ENCODE measurements at regions not wholly inside any gene's neighbourhood (a gene's known extent, or its start where the extent isn't known, plus 50 kb on each side); places are given as distances from the start of the nearest gene placed in this dataset.

DNA sequence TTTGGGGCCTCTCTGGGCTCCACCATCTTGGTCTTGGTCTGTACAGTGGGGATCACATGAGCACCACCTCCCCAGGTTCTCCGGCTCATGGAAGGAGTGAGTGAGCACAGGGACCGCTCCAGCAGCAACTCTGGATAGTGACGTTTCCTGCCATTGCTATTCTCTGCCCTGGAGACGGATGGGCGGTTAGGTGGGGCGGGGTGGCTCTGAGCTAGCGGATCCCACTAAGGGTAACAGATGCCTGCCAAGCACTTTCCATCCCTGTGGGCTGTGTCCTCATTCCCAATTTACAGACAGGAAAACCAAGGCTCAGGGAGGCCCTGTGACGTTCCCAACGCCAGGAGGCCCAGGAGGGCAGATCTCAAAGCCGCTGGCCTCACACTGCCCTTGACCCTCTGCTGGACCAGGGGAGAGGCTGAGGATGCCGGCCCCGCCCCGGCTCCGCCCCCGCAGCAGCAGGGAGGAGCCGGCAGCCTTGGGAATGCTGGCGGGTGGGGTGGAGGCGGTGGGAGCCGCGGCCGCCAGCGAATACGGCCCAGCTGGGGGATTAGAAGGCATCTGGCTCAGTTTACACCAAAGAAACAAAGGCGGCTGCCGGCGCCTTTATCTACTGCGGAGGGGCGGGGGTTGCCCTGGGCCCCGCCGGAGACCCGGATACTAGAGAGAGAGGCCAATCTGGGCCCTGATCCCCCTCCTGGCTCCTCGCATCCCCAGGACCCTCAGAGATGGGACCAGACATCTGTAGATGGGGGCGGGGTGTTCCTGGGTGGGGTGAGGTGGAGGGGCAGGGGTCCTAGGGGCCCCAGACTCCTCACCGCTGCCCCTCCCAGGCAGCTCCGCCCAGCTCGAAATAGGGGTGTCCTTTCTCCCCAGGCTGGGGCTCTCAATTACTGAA, 122.3 kb upstream of the CIBAR2 start:
- intact Hi-C loops (cut with DNase I; ENCODE audit: low total_unique reads) = no loop called here
- Histone ChIP-seq H3K9me3 (no peaks in the 10 kb centered on the region), H3K27me3 (no peaks in the 10 kb centered on the region), H3K4me3 (peak overlapping the region; percentile 32 to 50 (median 39)), H3K4me1 (peaks cover 21 to 32% of the 10 kb centered on the region in 2 donors), H3K36me3 (no peaks in the 10 kb centered on the region), H3K27ac (peak overlapping the region in 3 of 4 donors; percentile 52 to 59 (median 54))
- DNase-seq (no peak), ATAC-seq (peak in 1 of 2 donors; percentile 35)
- TF ChIP-seq, protein P1, sequence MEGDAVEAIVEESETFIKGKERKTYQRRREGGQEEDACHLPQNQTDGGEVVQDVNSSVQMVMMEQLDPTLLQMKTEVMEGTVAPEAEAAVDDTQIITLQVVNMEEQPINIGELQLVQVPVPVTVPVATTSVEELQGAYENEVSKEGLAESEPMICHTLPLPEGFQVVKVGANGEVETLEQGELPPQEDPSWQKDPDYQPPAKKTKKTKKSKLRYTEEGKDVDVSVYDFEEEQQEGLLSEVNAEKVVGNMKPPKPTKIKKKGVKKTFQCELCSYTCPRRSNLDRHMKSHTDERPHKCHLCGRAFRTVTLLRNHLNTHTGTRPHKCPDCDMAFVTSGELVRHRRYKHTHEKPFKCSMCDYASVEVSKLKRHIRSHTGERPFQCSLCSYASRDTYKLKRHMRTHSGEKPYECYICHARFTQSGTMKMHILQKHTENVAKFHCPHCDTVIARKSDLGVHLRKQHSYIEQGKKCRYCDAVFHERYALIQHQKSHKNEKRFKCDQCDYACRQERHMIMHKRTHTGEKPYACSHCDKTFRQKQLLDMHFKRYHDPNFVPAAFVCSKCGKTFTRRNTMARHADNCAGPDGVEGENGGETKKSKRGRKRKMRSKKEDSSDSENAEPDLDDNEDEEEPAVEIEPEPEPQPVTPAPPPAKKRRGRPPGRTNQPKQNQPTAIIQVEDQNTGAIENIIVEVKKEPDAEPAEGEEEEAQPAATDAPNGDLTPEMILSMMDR (IDR thresholded peaks at IDR 0.05 in 4 of 5, conservative IDR thresholded peaks at IDR 0.05 in 1 of 5) = no peak
- TF ChIP-seq POLR2A (IDR thresholded peaks at IDR 0.05) = no peak
- in situ Hi-C loops (cut with MboI; ENCODE audit: low sequenced_read_pairs in 4 of 4) = loop anchor here in 2 of 4 donors (25.0 kb wide), 1 partner anchor 122 kb away; the partner anchor contains the start of gene CIBAR2 (in 2 of the 2)

DNA sequence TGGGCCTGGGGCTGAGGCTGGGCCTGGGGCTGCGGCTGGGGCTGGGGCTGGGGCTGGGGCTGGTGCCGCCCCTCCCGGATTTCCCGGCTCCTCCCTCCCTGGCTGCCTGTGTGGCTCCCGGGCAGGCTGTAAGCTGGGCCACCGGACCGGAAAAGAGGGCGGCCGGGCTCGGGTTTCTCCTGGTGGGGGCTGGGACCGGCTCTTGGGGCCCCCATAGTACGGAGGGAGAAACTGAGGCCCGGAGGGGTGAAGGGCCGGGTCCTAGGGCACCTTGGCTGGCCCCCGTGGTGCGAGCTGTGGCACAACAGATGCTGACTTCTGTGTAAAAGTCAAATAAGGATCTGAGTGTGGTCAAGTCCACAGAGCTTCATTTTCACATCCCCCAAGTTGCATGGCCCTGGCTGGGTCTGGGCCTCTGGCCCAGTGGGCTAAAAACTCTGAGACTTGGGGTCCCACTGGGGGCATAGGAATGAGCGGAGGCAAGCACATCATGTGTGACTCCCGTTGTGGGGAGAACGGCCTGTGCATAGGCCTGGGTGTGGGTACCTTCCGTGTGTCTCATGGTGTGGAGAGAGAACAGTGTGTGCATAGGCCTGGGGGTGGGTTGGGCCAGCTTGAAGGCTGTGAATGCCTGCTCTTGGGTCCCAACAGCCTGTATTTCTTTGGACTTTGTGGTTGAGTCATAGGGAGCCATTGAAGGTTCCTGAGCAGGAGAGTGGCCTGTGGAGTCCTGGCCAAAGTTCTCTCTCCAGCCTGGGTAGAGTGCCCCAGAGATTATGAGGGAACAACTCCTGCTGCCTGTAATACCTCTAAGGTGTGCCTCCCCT, 123.9 kb upstream of the CIBAR2 start:
- no peak for ATAC-seq
- Histone ChIP-seq H3K9me3 (no peaks in the 10 kb centered on the region), H3K4me1 (peaks cover 21 to 32% of the 10 kb centered on the region in 2 donors), H3K4me3 (peak overlapping the region; percentile 32 to 50 (median 39)), H3K36me3 (no peaks in the 10 kb centered on the region), H3K27me3 (no peaks in the 10 kb centered on the region), H3K27ac (peak overlapping the region in 1 of 4 donors; percentile 54)
- no peak for DNase-seq
- in situ Hi-C loops (cut with MboI; ENCODE audit: low sequenced_read_pairs in 4 of 4) (loop anchor here in 2 of 4 donors (25.0 kb wide), 1 partner anchor 124 kb away; the partner anchor contains the start of gene CIBAR2 (in 2 of the 2)), intact Hi-C loops (cut with DNase I; ENCODE audit: low total_unique reads) (no loop called here)
- TF ChIP-seq POLR2A (IDR thresholded peaks at IDR 0.05) = no peak
- TF ChIP-seq, protein P1 (IDR thresholded peaks at IDR 0.05 in 4 of 5, conservative IDR thresholded peaks at IDR 0.05 in 1 of 5) = no peak

DNA sequence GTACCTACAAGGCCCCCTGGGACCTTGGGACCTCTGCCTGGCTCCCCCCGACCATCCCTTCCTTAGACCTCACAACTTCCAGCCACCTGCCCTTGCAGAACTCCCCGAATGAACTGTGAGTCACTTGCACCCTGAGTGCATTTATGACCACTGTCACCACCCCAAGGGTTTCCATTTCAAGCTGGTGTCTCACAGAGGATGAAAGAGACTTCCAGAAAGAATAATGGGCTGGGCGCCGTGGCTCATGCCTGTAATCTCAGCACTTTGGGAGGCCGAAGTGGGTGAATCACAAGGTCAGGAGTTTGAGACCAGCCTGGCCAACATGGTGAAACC, 124.5 kb upstream of the CIBAR2 start:
- TF ChIP-seq, protein P1 (IDR thresholded peaks at IDR 0.05 in 4 of 5, conservative IDR thresholded peaks at IDR 0.05 in 1 of 5) = no peak
- TF ChIP-seq POLR2A (IDR thresholded peaks at IDR 0.05) = no peak
- no peaks in the 10 kb centered on the region for H3K9me3 ChIP-seq
- H3K27me3 ChIP-seq = no peaks in the 10 kb centered on the region
- intact Hi-C loops (cut with DNase I; ENCODE audit: low total_unique reads) (no loop called here), in situ Hi-C loops (cut with MboI; ENCODE audit: low sequenced_read_pairs in 4 of 4) (loop anchor here in 2 of 4 donors (25.0 kb wide), 1 partner anchor 124 kb away; the partner anchor contains the start of gene CIBAR2 (in 2 of the 2))
- peaks cover 21 to 32% of the 10 kb centered on the region in 2 donors for H3K4me1 ChIP-seq
- no peak overlapping the region for H3K4me3 ChIP-seq
- H3K27ac ChIP-seq = no peak overlapping the region
- H3K36me3 ChIP-seq = no peaks in the 10 kb centered on the region
- DNase-seq (no peak), ATAC-seq (peak in 1 of 2 donors; percentile 24)

GRCh38 chr16:85237817-85238216, 125.5 kb upstream of the CIBAR2 start:
- in situ Hi-C loops (cut with MboI; ENCODE audit: low sequenced_read_pairs in 4 of 4) (loop anchor here in 2 of 4 donors (25.0 kb wide), 1 partner anchor 126 kb away; the partner anchor contains the start of gene CIBAR2 (in 2 of the 2)), intact Hi-C loops (cut with DNase I; ENCODE audit: low total_unique reads) (no loop called here)
- TF ChIP-seq, protein P1 (IDR thresholded peaks at IDR 0.05 in 4 of 5, conservative IDR thresholded peaks at IDR 0.05 in 1 of 5) = no peak
- TF ChIP-seq POLR2A (IDR thresholded peaks at IDR 0.05) = no peak
- no peaks in the 10 kb centered on the region for H3K27me3 ChIP-seq
- peaks cover 17 to 25% of the 10 kb centered on the region in 2 donors for H3K4me1 ChIP-seq
- H3K9me3 ChIP-seq = no peaks in the 10 kb centered on the region
- no peak overlapping the region for H3K4me3 ChIP-seq
- ATAC-seq = no peak
- DNase-seq = no peak
- no peaks in the 10 kb centered on the region for H3K36me3 ChIP-seq
- no peak overlapping the region for H3K27ac ChIP-seq
